Activated T-helper 2 cell treated with anti-CD3 and anti-CD28 coated beads, Interferon-gamma antibody, Interleukin-2, Interleukin-4, amounts not matched to agents 10 μg/mL and 5 μg/mL and 100 μg/mL, durations not matched to agents 14 hours and 24 hours and 36 hours (primary cell): ENCODE measurements at regions not wholly inside any gene's neighbourhood (a gene's known extent, or its start where the extent isn't known, plus 50 kb on each side); places are given as distances from the start of the nearest gene placed in this dataset.
"Not testable (repeated sequence)": the region's sequence is repeated elsewhere in the genome, so short reads cannot be mapped to it uniquely, and the experiment has no call there.

Experiments
- DNase-seq: peaks from one replicate; pipeline ENCODE4 v3.0.0; 2021; ENCODE audit warnings: low spot score
- H3K27ac Mint-ChIP-seq: one replicate; pipeline ENCODE4 v1.8.0; 2021; ENCODE audit warnings: mixed read lengths
- H3K27me3 Mint-ChIP-seq: one replicate; pipeline ENCODE4 v1.8.0; 2021; ENCODE audit warnings: low read depth, mixed read lengths
- H3K36me3 Mint-ChIP-seq: one replicate; pipeline ENCODE4 v1.8.0; 2021; ENCODE audit warnings: low read depth, mixed read lengths
- H3K4me1 Mint-ChIP-seq: one replicate; pipeline ENCODE4 v1.8.0; 2021; ENCODE audit warnings: low read depth, mixed read lengths
- H3K4me3 Mint-ChIP-seq: one replicate; pipeline ENCODE4 v1.8.0; 2021; ENCODE audit warnings: low read depth, mild to moderate bottlenecking, moderate library complexity, mixed read lengths
- H3K9me3 Mint-ChIP-seq: one replicate; pipeline ENCODE4 v1.8.0; 2021; ENCODE audit warnings: mixed read lengths
- intact Hi-C: fragments of 100-400 bp; cut with micrococcal nuclease; formaldehyde crosslinking; loops from one replicate; pipeline ENCODE4 v1.15.1; 2023

- no peak overlapping the region for H3K27ac Mint-ChIP-seq
- H3K9me3 Mint-ChIP-seq, result peaks cover 45% of the 10 kb centered on the region
- no peaks in the 10 kb centered on the region for H3K27me3 Mint-ChIP-seq
- no peaks in the 10 kb centered on the region for H3K36me3 Mint-ChIP-seq
- DNase-seq, result no peak
- H3K4me1 Mint-ChIP-seq, result no peaks in the 10 kb centered on the region
- intact Hi-C loops, result no loop called here
- no peak overlapping the region for H3K4me3 Mint-ChIP-seq
Observed at GRCh38 chr18:65671621-65672415, 79.0 kb upstream of the CDH7 start.

DNA sequence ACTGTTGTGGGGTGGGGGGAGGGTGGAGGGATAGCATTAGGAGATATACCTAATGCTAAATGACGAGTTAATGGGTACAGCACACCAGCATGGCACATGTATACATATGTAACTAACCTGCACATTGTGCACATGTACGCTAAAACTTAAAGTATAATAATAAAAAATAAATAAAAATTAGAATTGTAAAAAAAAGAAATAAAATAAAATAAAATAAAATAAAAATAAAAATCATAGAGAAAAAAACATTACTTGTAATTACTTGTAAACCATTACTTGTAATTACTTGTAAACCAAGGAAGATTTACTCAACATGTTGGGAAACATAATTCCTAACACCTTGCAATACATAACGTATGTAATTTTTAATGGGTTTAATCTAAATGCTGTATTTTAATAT lies 80.7 kb upstream of the CDH7 start:
- intact Hi-C loops, H3K4me1 Mint-ChIP-seq, H3K27ac Mint-ChIP-seq: not testable (repeated sequence)

GRCh38 chr18:65661391-65661790 lies 89.4 kb upstream of the CDH7 start:
- no peaks in the 10 kb centered on the region for H3K4me1 Mint-ChIP-seq
- peaks cover 47% of the 10 kb centered on the region for H3K9me3 Mint-ChIP-seq
- H3K27me3 Mint-ChIP-seq, result no peaks in the 10 kb centered on the region
- intact Hi-C loops, result no loop called here
- H3K36me3 Mint-ChIP-seq, result no peaks in the 10 kb centered on the region
- H3K27ac Mint-ChIP-seq, result no peak overlapping the region
- H3K4me3 Mint-ChIP-seq, result no peak overlapping the region
- DNase-seq, result no peak

More for the DNA sequence above, 80.7 kb upstream of the CDH7 start:
- H3K27me3 Mint-ChIP-seq, H3K4me3 Mint-ChIP-seq, H3K36me3 Mint-ChIP-seq, DNase-seq: not testable (repeated sequence)
- H3K9me3 Mint-ChIP-seq, result peaks cover 45% of the 10 kb centered on the region

DNA sequence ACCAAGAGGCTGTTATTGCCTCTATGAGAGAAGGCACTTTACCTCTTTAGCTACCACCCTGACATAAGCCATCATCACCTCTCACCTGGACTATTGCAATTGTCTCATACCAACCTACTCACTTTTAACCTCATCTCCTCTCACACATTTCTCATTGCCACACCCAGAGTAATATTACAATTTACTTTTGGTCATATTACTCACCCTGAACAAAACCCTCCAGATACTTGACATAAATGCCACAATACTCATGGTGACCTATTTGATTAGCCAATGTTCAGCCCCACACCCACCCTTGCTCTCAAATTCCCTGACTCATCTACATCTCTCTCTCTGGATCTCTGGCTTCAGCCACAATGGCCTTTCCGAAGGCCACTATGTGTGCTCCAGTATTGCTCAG lies 90.9 kb upstream of the CDH7 start:
- H3K9me3 Mint-ChIP-seq, result peaks cover 48% of the 10 kb centered on the region
- H3K27me3 Mint-ChIP-seq, result no peaks in the 10 kb centered on the region
- H3K27ac Mint-ChIP-seq, result no peak overlapping the region
- no peak overlapping the region for H3K4me3 Mint-ChIP-seq
- DNase-seq, result no peak
- intact Hi-C loops, result no loop called here
- H3K36me3 Mint-ChIP-seq, result no peaks in the 10 kb centered on the region
- H3K4me1 Mint-ChIP-seq, result no peaks in the 10 kb centered on the region

DNA sequence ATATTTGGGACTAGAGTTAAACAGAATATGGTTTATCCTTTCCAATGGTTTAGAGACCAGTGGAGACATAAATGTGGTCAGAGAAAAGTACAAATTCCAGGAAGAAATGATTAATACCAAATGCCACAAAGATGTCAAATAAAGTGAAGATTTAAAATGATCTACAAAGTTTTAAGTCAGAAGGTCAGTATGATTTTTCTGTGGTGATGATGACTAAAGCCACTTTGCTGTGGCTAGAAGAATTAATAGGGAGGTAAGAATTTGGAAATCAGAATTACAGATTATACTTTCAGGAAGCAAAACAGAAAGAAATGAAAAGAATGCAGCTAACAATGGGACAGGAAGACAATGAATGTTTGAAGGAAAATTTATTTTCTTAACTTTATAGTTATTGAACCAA lies 91.5 kb upstream of the CDH7 start:
- no peaks in the 10 kb centered on the region for H3K36me3 Mint-ChIP-seq
- no peak overlapping the region for H3K27ac Mint-ChIP-seq
- no peaks in the 10 kb centered on the region for H3K27me3 Mint-ChIP-seq
- no peaks in the 10 kb centered on the region for H3K4me1 Mint-ChIP-seq
- no peak overlapping the region for H3K4me3 Mint-ChIP-seq
- H3K9me3 Mint-ChIP-seq, result peaks cover 48% of the 10 kb centered on the region
- intact Hi-C loops, result no loop called here
- no peak for DNase-seq

DNA sequence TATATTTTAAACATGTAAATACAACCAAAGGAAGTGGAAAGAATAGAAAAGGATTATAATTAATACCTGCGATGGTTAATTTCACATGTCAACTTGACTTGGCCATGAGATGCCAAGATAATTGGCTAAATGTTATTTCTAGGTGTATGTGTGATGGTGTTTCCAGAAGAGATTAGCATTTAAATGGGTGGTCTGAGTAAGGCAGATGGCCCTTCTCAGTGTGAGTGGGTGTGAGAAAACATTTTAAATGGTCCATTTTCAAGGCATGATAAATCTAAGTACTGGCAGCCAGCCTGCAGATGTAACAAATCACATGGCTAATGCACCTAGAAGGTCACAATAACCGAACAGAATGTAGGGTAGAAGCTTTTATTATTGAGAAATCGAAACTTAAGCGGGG lies 99.6 kb upstream of the CDH7 start:
- no peaks in the 10 kb centered on the region for H3K27me3 Mint-ChIP-seq
- no peaks in the 10 kb centered on the region for H3K36me3 Mint-ChIP-seq
- peaks cover 12% of the 10 kb centered on the region for H3K9me3 Mint-ChIP-seq
- no peaks in the 10 kb centered on the region for H3K4me1 Mint-ChIP-seq
- no peak overlapping the region for H3K27ac Mint-ChIP-seq
- H3K4me3 Mint-ChIP-seq, result no peak overlapping the region
- no peak for DNase-seq
- intact Hi-C loops, result no loop called here

GRCh38 chr18:65632236-65632635 lies 118.6 kb upstream of the CDH7 start:
- H3K27ac Mint-ChIP-seq, result no peak overlapping the region
- H3K4me1 Mint-ChIP-seq, result no peaks in the 10 kb centered on the region
- peaks cover 25% of the 10 kb centered on the region for H3K9me3 Mint-ChIP-seq
- no peak for DNase-seq
- no peaks in the 10 kb centered on the region for H3K36me3 Mint-ChIP-seq
- no peak overlapping the region for H3K4me3 Mint-ChIP-seq
- H3K27me3 Mint-ChIP-seq, result no peaks in the 10 kb centered on the region
- intact Hi-C loops, result no loop called here

GRCh38 chr18:65631766-65632165 lies 119.0 kb upstream of the CDH7 start:
- Mint-ChIP-seq H3K27me3 (no peaks in the 10 kb centered on the region), H3K4me3 (no peak overlapping the region), H3K36me3 (no peaks in the 10 kb centered on the region), H3K27ac (no peak overlapping the region), H3K9me3 (peaks cover 28% of the 10 kb centered on the region), H3K4me1 (no peaks in the 10 kb centered on the region)
- no peak for DNase-seq
- intact Hi-C loops, result no loop called here

GRCh38 chr18:65628390-65628789 lies 122.4 kb upstream of the CDH7 start:
- H3K36me3 Mint-ChIP-seq, result no peaks in the 10 kb centered on the region
- intact Hi-C loops, result no loop called here
- no peak for DNase-seq
- peaks cover 15% of the 10 kb centered on the region for H3K9me3 Mint-ChIP-seq
- H3K4me1 Mint-ChIP-seq, result no peaks in the 10 kb centered on the region
- H3K27me3 Mint-ChIP-seq, result no peaks in the 10 kb centered on the region
- H3K27ac Mint-ChIP-seq, result no peak overlapping the region
- no peak overlapping the region for H3K4me3 Mint-ChIP-seq

DNA sequence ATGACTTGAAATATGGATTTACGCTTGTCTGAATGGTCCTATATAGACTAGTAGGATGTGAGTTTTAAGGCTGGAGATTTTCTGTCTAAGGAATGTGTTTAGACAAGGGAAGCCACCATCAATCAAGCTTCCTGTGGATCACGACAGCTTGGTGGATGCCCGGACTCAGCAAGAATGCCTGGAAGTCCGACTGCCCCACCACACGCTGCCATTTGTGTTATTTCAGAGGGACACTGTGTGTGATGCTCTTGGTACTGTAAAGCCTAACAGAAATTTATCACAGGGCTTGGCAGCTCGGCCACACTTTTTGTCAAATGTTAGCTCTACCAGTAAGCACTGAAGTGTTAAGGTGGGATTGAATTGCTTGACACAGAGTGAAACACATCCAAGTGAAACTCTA lies 127.1 kb upstream of the CDH7 start:
- no peaks in the 10 kb centered on the region for H3K36me3 Mint-ChIP-seq
- H3K27me3 Mint-ChIP-seq, result no peaks in the 10 kb centered on the region

DNA sequence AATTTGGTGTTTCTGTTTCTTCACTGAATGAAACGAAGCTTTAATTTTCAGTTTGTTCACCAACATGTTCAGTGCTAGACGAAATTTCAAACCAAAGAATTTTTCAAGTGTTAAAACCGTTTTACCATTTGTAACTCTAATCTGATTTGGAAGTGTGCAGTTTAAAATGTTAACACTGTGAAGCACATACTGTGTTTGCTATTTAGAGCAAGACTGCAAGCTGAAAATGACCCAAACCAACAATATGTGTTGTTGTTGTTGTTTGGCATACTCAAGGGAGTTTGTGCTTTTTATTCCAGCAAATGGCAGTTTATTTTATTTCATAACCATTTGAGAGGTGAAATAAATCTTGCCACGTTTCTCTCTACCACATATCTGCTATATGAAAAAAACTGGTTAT lies 128.4 kb upstream of the CDH7 start:
- no peak for DNase-seq
- no peak overlapping the region for H3K27ac Mint-ChIP-seq
- no peaks in the 10 kb centered on the region for H3K27me3 Mint-ChIP-seq
- H3K4me3 Mint-ChIP-seq, result no peak overlapping the region
- intact Hi-C loops, result no loop called here
- no peaks in the 10 kb centered on the region for H3K4me1 Mint-ChIP-seq
- no peaks in the 10 kb centered on the region for H3K36me3 Mint-ChIP-seq
- H3K9me3 Mint-ChIP-seq, result peaks cover 41% of the 10 kb centered on the region

More for the DNA sequence above, 127.1 kb upstream of the CDH7 start:
- H3K4me1 Mint-ChIP-seq, result no peaks in the 10 kb centered on the region
- no peak overlapping the region for H3K27ac Mint-ChIP-seq
- H3K9me3 Mint-ChIP-seq, result peaks cover 35% of the 10 kb centered on the region
- no peak for DNase-seq
- intact Hi-C loops, result no loop called here
- H3K4me3 Mint-ChIP-seq, result no peak overlapping the region

GRCh38 chr18:65620076-65620696 lies 130.6 kb upstream of the CDH7 start:
- Mint-ChIP-seq H3K27ac (no peak overlapping the region), H3K4me3 (no peak overlapping the region), H3K36me3 (no peaks in the 10 kb centered on the region), H3K4me1 (no peaks in the 10 kb centered on the region), H3K9me3 (peaks cover 35% of the 10 kb centered on the region), H3K27me3 (no peaks in the 10 kb centered on the region)
- intact Hi-C loops, result no loop called here
- no peak for DNase-seq

DNA sequence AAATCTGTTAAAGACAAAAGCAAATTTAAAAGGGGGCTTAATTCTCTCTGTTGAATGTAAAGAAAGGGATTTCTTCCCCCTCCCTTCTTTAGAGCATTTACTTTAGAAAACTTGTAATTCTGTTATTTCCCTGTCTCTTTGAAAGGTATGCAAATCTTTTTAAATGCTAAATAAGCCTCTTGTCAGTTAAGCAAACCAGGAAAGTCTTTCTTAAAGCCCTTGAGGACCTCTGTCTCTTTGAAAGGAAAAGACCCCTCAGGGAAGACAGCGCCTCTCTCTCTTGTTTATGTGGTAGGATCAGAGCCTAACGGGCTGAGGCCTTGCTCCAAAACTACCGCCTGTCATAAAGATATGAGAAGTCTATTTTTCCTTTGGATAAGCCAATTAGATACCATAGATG lies 139.9 kb upstream of the CDH7 start:
- H3K9me3 Mint-ChIP-seq, result peaks cover 23% of the 10 kb centered on the region
- no peak for DNase-seq
- intact Hi-C loops, result no loop called here
- H3K4me1 Mint-ChIP-seq, result no peaks in the 10 kb centered on the region
- H3K36me3 Mint-ChIP-seq, result no peaks in the 10 kb centered on the region
- no peak overlapping the region for H3K27ac Mint-ChIP-seq
- no peak overlapping the region for H3K4me3 Mint-ChIP-seq
- no peaks in the 10 kb centered on the region for H3K27me3 Mint-ChIP-seq
